Calu3 (cell line): ENCODE measurements at regions not wholly inside any gene's neighbourhood (a gene's known extent, or its start where the extent isn't known, plus 50 kb on each side); places are given as distances from the start of the nearest gene placed in this dataset.

ENCODE experiments used
- BruUV-seq: library from RNA; stranded (reverse); fragments of 400-500 nt; replicated peaks from 2 replicates; lab custom pipeline; 2021; lab: Mats Ljungman, UMichigan
- CTCF ChIA-PET: fragments of 300-600 bp; sonication (Branson Sonifier 250); formaldehyde crosslinking; loops from one replicate; lab custom pipeline; 2022; ENCODE audit warnings: antibody characterized with exemption; lab: Charles Lee
- DNase-seq: peaks from one replicate; pipeline ENCODE4 v3.0.0; 2022
- H3K27ac Mint-ChIP-seq: one replicate; pipeline ENCODE4 v1.8.0; 2022; ENCODE audit warnings: mixed read lengths; ENCODE audit not compliant: unreplicated experiment
- H3K27me3 Mint-ChIP-seq: one replicate; pipeline ENCODE4 v1.8.0; 2022; ENCODE audit warnings: mixed read lengths; ENCODE audit not compliant: unreplicated experiment
- H3K36me3 Mint-ChIP-seq: one replicate; pipeline ENCODE4 v1.8.0; 2022; ENCODE audit warnings: mild to moderate bottlenecking, moderate library complexity, mixed read lengths; ENCODE audit not compliant: insufficient read depth, unreplicated experiment
- H3K4me1 Mint-ChIP-seq: one replicate; pipeline ENCODE4 v1.8.0; 2022; ENCODE audit warnings: mild to moderate bottlenecking, low read depth, mixed read lengths; ENCODE audit not compliant: unreplicated experiment
- H3K4me3 Mint-ChIP-seq: one replicate; pipeline ENCODE4 v1.8.0; 2022; ENCODE audit warnings: mild to moderate bottlenecking, low read depth, moderate library complexity, mixed read lengths; ENCODE audit not compliant: unreplicated experiment
- H3K9me3 Mint-ChIP-seq: one replicate; pipeline ENCODE4 v1.8.0; 2022; ENCODE audit warnings: low read depth, mixed read lengths; ENCODE audit not compliant: unreplicated experiment
- CTCF ChIP-seq: fragments of 200-600 bp; IDR thresholded peaks from one replicate; pipeline ENCODE4 v1.8.0; 2022; ENCODE audit warnings: antibody characterized with exemption; ENCODE audit not compliant: unreplicated experiment
- intact Hi-C: fragments of 100-400 bp; cut with micrococcal nuclease; formaldehyde crosslinking; loops from one replicate; pipeline ENCODE4 v1.10.0; 2022; ENCODE audit not compliant: unreplicated experiment

- peaks cover 100% of the 10 kb centered on the region for H3K27me3 Mint-ChIP-seq
- no peak for DNase-seq
- H3K4me1 Mint-ChIP-seq = no peaks in the 10 kb centered on the region
- H3K27ac Mint-ChIP-seq = no peak overlapping the region
- no peaks in the 10 kb centered on the region for H3K36me3 Mint-ChIP-seq
- TF ChIP-seq CTCF = no peak
- CTCF ChIA-PET = no interaction called here
- H3K4me3 Mint-ChIP-seq = no peak overlapping the region
- no TSS peak for BruUV-seq
- intact Hi-C loops = no loop called here
- H3K9me3 Mint-ChIP-seq = no peaks in the 10 kb centered on the region
These were observed 195.5 kb downstream of the PHETA1 start for GRCh38 chr12:111173391-111173790.

- CTCF ChIA-PET = no interaction called here
- Mint-ChIP-seq H3K4me1 (no peaks in the 10 kb centered on the region), H3K4me3 (no peak overlapping the region), H3K9me3 (no peaks in the 10 kb centered on the region), H3K27ac (no peak overlapping the region), H3K36me3 (no peaks in the 10 kb centered on the region), H3K27me3 (peaks cover 100% of the 10 kb centered on the region)
- DNase-seq = no peak
- intact Hi-C loops = no loop called here
- no peak for TF ChIP-seq CTCF
- BruUV-seq = no TSS peak
These were observed 196.1 kb downstream of the PHETA1 start for GRCh38 chr12:111172786-111173185.

- no peaks in the 10 kb centered on the region for H3K36me3 Mint-ChIP-seq
- no peaks in the 10 kb centered on the region for H3K9me3 Mint-ChIP-seq
- no peak overlapping the region for H3K4me3 Mint-ChIP-seq
- peaks cover 100% of the 10 kb centered on the region for H3K27me3 Mint-ChIP-seq
- DNase-seq = no peak
- no TSS peak for BruUV-seq
- H3K4me1 Mint-ChIP-seq = no peaks in the 10 kb centered on the region
- intact Hi-C loops = no loop called here
- CTCF ChIA-PET = no interaction called here
- H3K27ac Mint-ChIP-seq = no peak overlapping the region
- TF ChIP-seq CTCF = no peak
These were observed 197.1 kb downstream of the PHETA1 start for GRCh38 chr12:111171832-111172231.

- CTCF ChIA-PET = no interaction called here
These were observed 197.6 kb downstream of the PHETA1 start for GRCh38 chr12:111171345-111171744.

More at GRCh38 chr12:111171345-111171744, 197.6 kb downstream of the PHETA1 start:
- Mint-ChIP-seq H3K27ac (no peak overlapping the region), H3K9me3 (no peaks in the 10 kb centered on the region), H3K4me1 (no peaks in the 10 kb centered on the region), H3K27me3 (peaks cover 100% of the 10 kb centered on the region), H3K36me3 (no peaks in the 10 kb centered on the region), H3K4me3 (no peak overlapping the region)
- DNase-seq = no peak
- BruUV-seq = no TSS peak
- TF ChIP-seq CTCF = no peak
- intact Hi-C loops = no loop called here
